D721Med (cell line): ENCODE measurements at regions not wholly inside any gene's neighbourhood (a gene's known extent, or its start where the extent isn't known, plus 50 kb on each side); places are given as distances from the start of the nearest gene placed in this dataset.

ENCODE experiments used
- DNase-seq: peaks from one replicate; pipeline ENCODE4 v3.0.0; 2011; ENCODE audit warnings: low spot score; ENCODE audit not compliant: insufficient read length
- FAIRE-seq: peaks from 2 replicates; lab custom pipeline; 2011; peaks lifted over from hg19 to GRCh38; lab: Jason Lieb, UNC
- TF ChIP-seq, protein P1 (sequence below): IDR thresholded peaks from 2 replicates; pipeline ENCODE4 v1.5.1; 2012; ENCODE audit warnings: mild to moderate bottlenecking, control low read depth; ENCODE audit not compliant: insufficient read depth; ENCODE audit errors: missing control alignments

DNA sequence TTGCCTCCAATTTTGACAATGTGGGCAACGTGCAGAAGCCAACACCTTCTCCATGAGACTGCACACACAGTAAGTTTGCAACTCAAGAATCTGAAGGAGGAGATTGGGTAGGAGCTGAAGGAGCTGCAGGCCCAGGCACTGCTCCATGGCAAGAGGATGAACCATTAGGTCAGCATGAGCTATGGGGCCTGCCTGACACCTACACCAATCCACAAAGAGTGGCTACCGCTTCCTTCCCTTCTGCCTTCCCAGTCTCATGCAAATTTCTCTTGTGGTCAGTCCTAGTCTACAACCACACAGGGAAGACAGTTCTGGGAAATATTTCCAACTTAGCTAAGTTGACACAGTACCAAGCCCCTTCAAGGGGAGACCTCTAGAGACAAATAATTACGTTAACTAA, 142.0 kb upstream of the ADO start:
- DNase-seq = no peak
- no peak for FAIRE-seq
- TF ChIP-seq, protein P1, sequence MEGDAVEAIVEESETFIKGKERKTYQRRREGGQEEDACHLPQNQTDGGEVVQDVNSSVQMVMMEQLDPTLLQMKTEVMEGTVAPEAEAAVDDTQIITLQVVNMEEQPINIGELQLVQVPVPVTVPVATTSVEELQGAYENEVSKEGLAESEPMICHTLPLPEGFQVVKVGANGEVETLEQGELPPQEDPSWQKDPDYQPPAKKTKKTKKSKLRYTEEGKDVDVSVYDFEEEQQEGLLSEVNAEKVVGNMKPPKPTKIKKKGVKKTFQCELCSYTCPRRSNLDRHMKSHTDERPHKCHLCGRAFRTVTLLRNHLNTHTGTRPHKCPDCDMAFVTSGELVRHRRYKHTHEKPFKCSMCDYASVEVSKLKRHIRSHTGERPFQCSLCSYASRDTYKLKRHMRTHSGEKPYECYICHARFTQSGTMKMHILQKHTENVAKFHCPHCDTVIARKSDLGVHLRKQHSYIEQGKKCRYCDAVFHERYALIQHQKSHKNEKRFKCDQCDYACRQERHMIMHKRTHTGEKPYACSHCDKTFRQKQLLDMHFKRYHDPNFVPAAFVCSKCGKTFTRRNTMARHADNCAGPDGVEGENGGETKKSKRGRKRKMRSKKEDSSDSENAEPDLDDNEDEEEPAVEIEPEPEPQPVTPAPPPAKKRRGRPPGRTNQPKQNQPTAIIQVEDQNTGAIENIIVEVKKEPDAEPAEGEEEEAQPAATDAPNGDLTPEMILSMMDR = no peak

DNA sequence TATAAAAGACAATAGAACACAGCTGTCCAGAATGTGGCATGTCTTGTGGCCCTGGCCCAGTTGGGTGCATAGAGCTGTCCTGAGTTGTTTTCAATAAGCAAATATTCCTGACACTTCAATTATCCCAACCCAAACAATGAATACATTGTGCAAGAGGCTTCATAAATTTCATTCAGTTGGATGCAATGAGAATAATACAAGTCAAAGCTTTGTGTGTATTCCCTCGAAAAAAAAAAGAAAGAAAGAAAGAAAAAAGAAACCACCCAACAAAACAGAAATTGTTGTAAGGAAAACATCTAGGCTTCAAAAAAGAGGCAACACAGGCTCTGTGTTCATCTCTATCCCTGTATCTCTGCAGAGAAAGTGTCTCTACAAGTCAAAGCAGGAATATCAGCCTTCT, 138.7 kb upstream of the ADO start:
- FAIRE-seq (no peak), DNase-seq (no peak)
- TF ChIP-seq, protein P1 = no peak

DNA sequence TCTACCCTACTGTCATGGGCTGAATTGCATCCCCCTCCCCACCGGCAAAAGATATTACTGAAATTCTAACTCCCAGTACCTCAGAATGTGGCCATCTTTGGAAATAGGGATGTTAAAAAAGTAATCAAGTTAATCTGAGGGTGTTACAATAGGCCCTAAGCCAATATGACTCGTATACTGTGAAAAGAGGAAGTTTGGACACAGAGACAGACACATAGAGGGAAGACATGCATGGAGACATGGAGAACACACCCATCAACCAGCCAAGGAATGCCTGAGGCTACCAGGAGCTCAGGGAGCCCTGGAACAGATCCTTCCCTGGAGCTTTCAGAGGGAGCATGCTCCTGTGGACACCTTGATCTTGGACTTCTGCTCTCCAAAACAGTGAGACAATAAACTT, 138.2 kb upstream of the ADO start:
- no peak for DNase-seq

DNA sequence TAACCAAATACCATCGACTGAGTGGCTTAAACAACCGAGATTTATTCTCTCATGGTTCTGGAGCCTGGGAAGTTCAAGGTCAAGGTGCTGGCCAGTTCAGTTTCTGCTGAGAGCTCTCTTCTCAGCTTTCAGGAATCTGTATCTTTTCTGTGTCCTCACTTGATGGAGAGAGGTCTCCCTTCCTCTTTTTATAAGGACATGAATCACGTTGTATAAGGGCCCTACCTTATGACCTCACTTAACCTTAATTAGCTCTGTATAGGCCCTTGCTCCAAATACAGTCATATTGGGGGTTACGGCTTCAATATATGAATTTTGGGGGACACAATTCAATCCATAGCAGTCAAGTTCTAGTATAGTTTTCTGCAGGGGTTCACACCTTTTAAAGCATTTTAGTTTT, 135.2 kb upstream of the ADO start:
- TF ChIP-seq, protein P1 = no peak
- DNase-seq (no peak), FAIRE-seq (no peak)

More for the DNA sequence above, 138.2 kb upstream of the ADO start:
- TF ChIP-seq, protein P1 = no peak
- FAIRE-seq = no peak

DNA sequence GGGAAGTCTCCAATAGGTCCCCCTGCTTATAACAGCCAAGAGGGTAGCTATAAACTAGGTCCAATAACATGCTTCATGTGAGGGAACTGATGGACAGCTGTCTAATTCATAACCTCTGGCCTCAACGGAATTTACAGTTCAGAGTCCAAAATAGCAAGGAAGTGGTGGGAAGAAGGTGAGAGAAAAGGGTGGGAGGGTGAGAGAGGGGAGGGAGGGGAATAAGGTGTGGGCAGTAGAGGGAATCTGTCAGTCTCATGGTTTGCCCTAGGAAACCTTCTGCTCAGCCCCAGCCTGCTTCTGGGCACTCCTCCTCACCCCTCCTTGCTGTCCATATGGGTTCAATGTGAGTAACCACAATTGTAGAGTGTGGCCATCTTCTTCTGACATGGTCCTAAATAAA, 133.4 kb upstream of the ADO start:
- TF ChIP-seq, protein P1 = no peak
- FAIRE-seq (no peak), DNase-seq (no peak)

DNA sequence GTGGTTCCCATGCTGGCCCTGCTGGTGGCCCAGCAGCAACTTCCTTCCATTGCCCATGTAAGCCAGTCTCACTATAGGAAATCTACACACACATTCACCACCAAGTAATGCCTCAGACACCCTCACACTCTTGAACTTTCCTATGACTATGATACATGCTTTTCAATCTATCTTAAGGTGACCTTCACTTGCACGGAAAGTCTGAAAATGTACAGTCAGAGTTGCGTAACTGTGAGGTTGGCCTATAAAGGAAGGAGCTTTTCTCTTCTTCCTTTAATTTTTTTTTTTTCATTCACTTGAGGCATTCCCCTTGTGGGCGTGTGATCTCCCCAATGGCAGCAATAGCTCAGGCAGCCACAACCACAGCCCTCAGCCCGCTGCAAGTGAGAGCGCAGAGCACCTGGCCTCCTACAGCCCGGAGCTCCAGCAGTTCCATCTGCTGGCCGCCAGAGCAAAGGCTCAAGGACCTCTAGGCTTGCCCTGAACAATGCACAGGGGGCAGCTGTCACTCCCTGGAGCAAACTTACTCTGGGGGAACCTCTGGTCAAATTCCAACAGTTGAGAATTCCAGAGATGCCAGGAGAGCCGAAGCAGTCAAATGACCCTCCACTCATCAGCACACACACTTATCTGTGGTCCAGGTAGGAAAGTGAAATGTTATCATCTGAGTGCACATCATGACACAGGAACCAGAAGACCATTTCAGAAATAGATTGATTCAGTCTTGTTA, 123.1 kb upstream of the ADO start:
- DNase-seq (no peak), FAIRE-seq (no peak)
- TF ChIP-seq, protein P1 = no peak

DNA sequence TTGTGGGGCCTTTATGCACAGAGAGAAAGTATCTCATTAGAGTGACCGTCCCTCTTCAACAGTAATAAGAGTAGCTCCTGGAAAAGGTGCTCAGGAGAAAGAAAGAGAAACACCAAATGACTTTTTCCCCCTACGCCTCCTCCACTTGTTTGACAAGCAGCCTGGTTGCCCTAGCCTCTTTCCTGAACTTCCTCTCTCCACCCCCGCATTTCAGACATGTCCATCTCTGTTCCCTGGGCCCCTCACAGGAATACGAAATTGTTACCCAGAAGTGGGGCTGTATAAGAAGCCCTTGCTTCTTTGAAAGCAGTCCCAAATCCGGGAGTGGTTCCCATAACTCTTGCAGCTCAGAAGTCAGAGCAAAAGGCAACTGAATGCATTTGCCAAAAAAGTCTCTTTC, 119.6 kb upstream of the ADO start:
- TF ChIP-seq, protein P1 = no peak
- no peak for FAIRE-seq
- DNase-seq = no peak
